IMR-90 (cell line): ENCODE measurements at regions not wholly inside any gene's neighbourhood (a gene's known extent, or its start where the extent isn't known, plus 50 kb on each side); places are given as distances from the start of the nearest gene placed in this dataset.

Experiments
- ATAC-seq: fragments of 200-7000 bp; cut with Tn5 transposase; 2 replicates; pipeline ENCODE4 v1.9.1; 2020; ENCODE audit warnings: low read depth, mild to moderate bottlenecking, moderate library complexity
- BruUV-seq: library from RNA; stranded (reverse); fragments of 400-500 nt; replicated peaks from 2 replicates; lab custom pipeline; 2021; lab: Mats Ljungman, UMichigan
- CTCF ChIA-PET: fragments of 300-600 bp; formaldehyde crosslinking; extraction: SDS; loops from one replicate; lab custom pipeline; 2021; ENCODE audit warnings: antibody characterized with exemption; lab: Yijun Ruan, JAX
- POLR2A ChIA-PET: fragments of 300-600 bp; sonication (Branson Sonifier 250); formaldehyde crosslinking; loops from one replicate; lab custom pipeline; 2022; ENCODE audit warnings: antibody characterized with exemption; ENCODE audit not compliant: unreplicated experiment; lab: Charles Lee
- DNase-seq: peaks from one replicate; pipeline ENCODE4 v3.0.0; 2013
- H2AFZ ChIP-seq: replicated peaks from 2 replicates; pipeline ENCODE3; 2013; ENCODE audit warnings: low read length, mild to moderate bottlenecking; ENCODE audit not compliant: poor library complexity
- H2AK5ac ChIP-seq: 2 replicates; pipeline ENCODE4 v1.6.1; 2013; ENCODE audit warnings: low read depth, low read length, inconsistent platforms
- H2AK9ac ChIP-seq: replicated peaks from 2 replicates; pipeline ENCODE3; 2013; ENCODE audit warnings: mild to moderate bottlenecking, low read depth, low read length, moderate library complexity; ENCODE audit not compliant: poor library complexity
- H2BK120ac ChIP-seq: 2 replicates; pipeline ENCODE4 v1.6.1; 2013; ENCODE audit warnings: low read depth, low read length, inconsistent platforms
- H2BK15ac ChIP-seq: 3 replicates; pipeline ENCODE4 v1.6.1; 2013; ENCODE audit warnings: low read depth, low read length, inconsistent platforms
- H2BK20ac ChIP-seq: 2 replicates; pipeline ENCODE4 v1.6.1; 2013; ENCODE audit warnings: low read depth, mild to moderate bottlenecking, inconsistent platforms, low read length, moderate library complexity
- H2BK5ac ChIP-seq: 2 replicates; pipeline ENCODE4 v1.6.1; 2013; ENCODE audit warnings: mild to moderate bottlenecking, low read depth, low read length, inconsistent platforms; ENCODE audit not compliant: poor library complexity, severe bottlenecking
- H3K14ac ChIP-seq: replicated peaks from 2 replicates; pipeline ENCODE4 v1.6.1; 2013; ENCODE audit warnings: low read depth, low read length, inconsistent platforms
- H3K18ac ChIP-seq: 2 replicates; pipeline ENCODE4 v1.6.1; 2013; ENCODE audit warnings: low read depth, low read length, control low read depth
- H3K23ac ChIP-seq: 2 replicates; pipeline ENCODE4 v1.6.1; 2013; ENCODE audit warnings: low read depth, low read length, inconsistent platforms
- H3K27ac ChIP-seq: 2 replicates; pipeline ENCODE4 v1.5.1; 2013; ENCODE audit warnings: mild to moderate bottlenecking, control low read depth, low read length; ENCODE audit not compliant: insufficient read depth
- H3K27me3 ChIP-seq: 2 replicates; pipeline ENCODE4 v1.6.1; 2013; ENCODE audit warnings: low read length; ENCODE audit not compliant: control insufficient read depth, insufficient read depth
- H3K36me3 ChIP-seq: 2 replicates; pipeline ENCODE4 v1.6.1; 2013; ENCODE audit warnings: low read length, mixed read lengths; ENCODE audit not compliant: control insufficient read depth, insufficient read depth
- H3K4ac ChIP-seq: 2 replicates; pipeline ENCODE4 v1.6.1; 2013; ENCODE audit warnings: low read depth, low read length, inconsistent platforms
- H3K4me1 ChIP-seq: 2 replicates; pipeline ENCODE4 v1.6.1; 2013; ENCODE audit warnings: low read length, mixed read lengths; ENCODE audit not compliant: control insufficient read depth, insufficient read depth
- H3K4me2 ChIP-seq: 2 replicates; pipeline ENCODE4 v1.6.1; 2013; ENCODE audit warnings: low read depth, mild to moderate bottlenecking, control low read depth, low read length, moderate library complexity
- H3K4me3 ChIP-seq: 2 replicates; pipeline ENCODE4 v1.5.1; 2013; ENCODE audit warnings: low read depth, mild to moderate bottlenecking, control low read depth, low read length, moderate library complexity; ENCODE audit not compliant: insufficient read depth
- H3K56ac ChIP-seq: 2 replicates; pipeline ENCODE4 v1.6.1; 2013; ENCODE audit warnings: low read length, inconsistent platforms; ENCODE audit not compliant: insufficient read depth; ENCODE audit errors: extremely low read depth
- H3K79me1 ChIP-seq, 2 experiments: 2 replicates each; pipeline ENCODE4 v1.6.1; 2013; ENCODE audit warnings: low read length in 2 of 2, inconsistent platforms in 1 of 2, low read depth in 1 of 2
- H3K9ac ChIP-seq: 2 replicates; pipeline ENCODE4 v1.6.1; 2013; ENCODE audit warnings: low read depth, low read length, control low read depth
- H3K9me1 ChIP-seq: 2 replicates; pipeline ENCODE4 v1.6.1; 2013; ENCODE audit warnings: low read length, inconsistent platforms; ENCODE audit not compliant: insufficient read depth
- H3K9me3 ChIP-seq: 2 replicates; pipeline ENCODE4 v1.6.1; 2013; ENCODE audit warnings: low read length; ENCODE audit not compliant: control insufficient read depth, insufficient read depth
- H4K20me1 ChIP-seq: 2 replicates; pipeline ENCODE4 v1.6.1; 2013; ENCODE audit warnings: low read length, inconsistent platforms; ENCODE audit not compliant: insufficient read depth
- H4K5ac ChIP-seq: 2 replicates; pipeline ENCODE4 v1.6.1; 2013; ENCODE audit warnings: mild to moderate bottlenecking, low read depth, low read length, control low read depth
- H4K8ac ChIP-seq, 2 experiments: 2 replicates each; pipeline ENCODE4 v1.6.1; 2013; ENCODE audit warnings: low read depth in 2 of 2, low read length in 2 of 2, control low read depth in 1 of 2, inconsistent platforms in 1 of 2
- H4K91ac ChIP-seq: 2 replicates; pipeline ENCODE4 v1.6.1; 2013; ENCODE audit warnings: low read depth, low read length, inconsistent platforms; ENCODE audit not compliant: insufficient read depth
- BHLHE40 ChIP-seq: fragments of 150-350 bp; IDR thresholded peaks from 2 replicates; pipeline ENCODE4 v1.6.1; 2016; ENCODE audit warnings: mild to moderate bottlenecking, low read depth, low read length
- CEBPB ChIP-seq: IDR thresholded peaks from 2 replicates; pipeline ENCODE4 v1.6.1; 2012; ENCODE audit warnings: low read depth, low read length, improper control_type of control experiment
- CHD1 ChIP-seq: IDR thresholded peaks from 2 replicates; pipeline ENCODE4 v1.6.1; 2012; ENCODE audit warnings: low read depth, low read length, improper control_type of control experiment
- FOS ChIP-seq: fragments of 150-350 bp; IDR thresholded peaks from 2 replicates; pipeline ENCODE4 v1.6.1; 2016; ENCODE audit warnings: low read depth, low read length
- MAZ ChIP-seq: IDR thresholded peaks from 2 replicates; pipeline ENCODE4 v1.6.1; 2012; ENCODE audit warnings: low read depth, mild to moderate bottlenecking, low read length, improper control_type of control experiment, moderate library complexity, borderline replicate concordance
- MXI1 ChIP-seq: IDR thresholded peaks from 2 replicates; pipeline ENCODE4 v1.6.1; 2012; ENCODE audit warnings: low read depth, mild to moderate bottlenecking, low read length, moderate library complexity, borderline replicate concordance
- NFE2L2 ChIP-seq: fragments of 150-350 bp; IDR thresholded peaks from 2 replicates; pipeline ENCODE4 v1.6.1; 2016; ENCODE audit warnings: low read depth, mild to moderate bottlenecking, low read length
- POLR2A ChIP-seq: IDR thresholded peaks from 2 replicates; pipeline ENCODE4 v1.6.1; 2012; ENCODE audit warnings: mild to moderate bottlenecking, low read depth, low read length
- RAD21 ChIP-seq: IDR thresholded peaks from 2 replicates; pipeline ENCODE4 v1.6.1; 2012; ENCODE audit warnings: low read length, improper control_type of control experiment
- RCOR1 ChIP-seq: IDR thresholded peaks from 2 replicates; pipeline ENCODE4 v1.6.1; 2012; ENCODE audit warnings: mild to moderate bottlenecking, low read length, improper control_type of control experiment; ENCODE audit not compliant: insufficient replicate concordance
- RFX5 ChIP-seq: IDR thresholded peaks from 2 replicates; pipeline ENCODE4 v1.8.0; 2012; ENCODE audit warnings: low read depth, mild to moderate bottlenecking, low read length, moderate library complexity
- SMC3 ChIP-seq: fragments of 150-350 bp; IDR thresholded peaks from 2 replicates; pipeline ENCODE4 v1.6.1; 2016; ENCODE audit warnings: low read depth, mild to moderate bottlenecking, antibody characterized with exemption, low read length, moderate library complexity
- USF2 ChIP-seq: fragments of 150-350 bp; IDR thresholded peaks from 2 replicates; pipeline ENCODE4 v1.6.1; 2017; ENCODE audit warnings: mild to moderate bottlenecking, antibody characterized with exemption, low read length, low read depth
- WGBS, 2 experiments: methylation state at CpG; one replicate each; pipeline versions ENCODE4 v1.1.5 to v1.1.7; 2013; ENCODE audit warnings: missing lambda C conversion rate in 2 of 2; ENCODE audit not compliant: insufficient read length in 1 of 2; ENCODE audit errors: extremely low coverage in 2 of 2; 5-methylcytosine and 5-hydroxymethylcytosine counted together
- dilution Hi-C: fragments of 300-500 bp; cut with HindIII; formaldehyde crosslinking; loops from one replicate; pipeline ENCODE4 v1.14.3; 2018; ENCODE audit warnings: low sequenced_read_pairs; ENCODE audit not compliant: unreplicated experiment
- in situ Hi-C: fragments of 300-500 bp; cut with MboI; formaldehyde crosslinking; loops from 3 replicates; pipeline ENCODE4 v1.14.3; 2019; ENCODE audit warnings: low sequenced_read_pairs, inconsistent platforms, mixed read lengths
- intact Hi-C: fragments of 100-400 bp; cut with micrococcal nuclease; formaldehyde crosslinking; loops from 2 replicates; pipeline ENCODE4 v1.10.0; 2022
- TF ChIP-seq, protein P1 (sequence below): conservative IDR thresholded peaks from 2 replicates; pipeline ENCODE4 v1.5.1; 2012; ENCODE audit warnings: mild to moderate bottlenecking, low read depth, low read length, improper control_type of control experiment

DNA sequence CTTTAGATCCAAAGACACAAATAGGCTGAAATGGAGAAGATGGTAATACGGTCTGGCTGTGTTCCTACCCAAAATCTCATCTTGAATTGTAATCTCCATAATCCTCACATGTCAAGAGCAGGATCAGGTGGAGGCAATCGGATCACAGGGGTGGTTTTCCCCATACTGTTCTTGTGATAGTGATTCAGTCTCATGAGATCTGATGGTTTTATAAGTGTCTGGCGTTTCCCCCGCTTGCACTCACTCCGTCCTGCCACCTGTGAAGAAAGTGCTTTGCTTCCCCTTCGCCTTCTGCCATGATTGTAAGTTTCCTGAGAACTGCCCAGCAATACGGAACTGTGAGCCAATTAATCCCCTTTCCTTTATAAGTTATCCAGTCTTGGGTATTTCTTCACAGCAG is 1795.5 kb upstream of the FLRT2 start:
- Histone ChIP-seq H3K18ac (no peak overlapping the region), H4K91ac (no peak overlapping the region), H3K4me2 (no peak overlapping the region), H2AK5ac (no peak overlapping the region), H3K23ac (no peak overlapping the region), H3K9me3 (no peaks in the 10 kb centered on the region), H4K8ac (no peak overlapping the region), H2AFZ (no peak overlapping the region), H3K79me1 (no peaks in the 10 kb centered on the region), H3K27ac (no peak overlapping the region), H3K4me3 (no peak overlapping the region), H2BK120ac (no peak overlapping the region), H3K9ac (no peak overlapping the region), H3K9me1 (no peaks in the 10 kb centered on the region), H3K27me3 (no peaks in the 10 kb centered on the region), H2BK20ac (no peak overlapping the region), H4K5ac (no peak overlapping the region), H3K4ac (no peak overlapping the region), H4K20me1 (no peaks in the 10 kb centered on the region), H2BK5ac (no peak overlapping the region), H2BK15ac (no peak overlapping the region), H3K4me1 (no peaks in the 10 kb centered on the region), H2AK9ac (no peak overlapping the region), H3K56ac (no peak overlapping the region), H3K14ac (no peak overlapping the region), H3K36me3 (no peaks in the 10 kb centered on the region)
- intact Hi-C loops (no loop called here), in situ Hi-C loops (no loop called here), dilution Hi-C loops (no loop called here)
- ChIA-PET CTCF (no interaction called here), POLR2A (no interaction called here)
- BruUV-seq, result no TSS peak
- TF ChIP-seq BHLHE40 (no peak), USF2 (no peak), FOS (no peak), RAD21 (no peak), CHD1 (no peak), RFX5 (no peak), MXI1 (no peak), POLR2A (no peak), MAZ (no peak), RCOR1 (no peak), NFE2L2 (no peak), CEBPB (no peak), SMC3 (no peak)
- TF ChIP-seq, protein P1, sequence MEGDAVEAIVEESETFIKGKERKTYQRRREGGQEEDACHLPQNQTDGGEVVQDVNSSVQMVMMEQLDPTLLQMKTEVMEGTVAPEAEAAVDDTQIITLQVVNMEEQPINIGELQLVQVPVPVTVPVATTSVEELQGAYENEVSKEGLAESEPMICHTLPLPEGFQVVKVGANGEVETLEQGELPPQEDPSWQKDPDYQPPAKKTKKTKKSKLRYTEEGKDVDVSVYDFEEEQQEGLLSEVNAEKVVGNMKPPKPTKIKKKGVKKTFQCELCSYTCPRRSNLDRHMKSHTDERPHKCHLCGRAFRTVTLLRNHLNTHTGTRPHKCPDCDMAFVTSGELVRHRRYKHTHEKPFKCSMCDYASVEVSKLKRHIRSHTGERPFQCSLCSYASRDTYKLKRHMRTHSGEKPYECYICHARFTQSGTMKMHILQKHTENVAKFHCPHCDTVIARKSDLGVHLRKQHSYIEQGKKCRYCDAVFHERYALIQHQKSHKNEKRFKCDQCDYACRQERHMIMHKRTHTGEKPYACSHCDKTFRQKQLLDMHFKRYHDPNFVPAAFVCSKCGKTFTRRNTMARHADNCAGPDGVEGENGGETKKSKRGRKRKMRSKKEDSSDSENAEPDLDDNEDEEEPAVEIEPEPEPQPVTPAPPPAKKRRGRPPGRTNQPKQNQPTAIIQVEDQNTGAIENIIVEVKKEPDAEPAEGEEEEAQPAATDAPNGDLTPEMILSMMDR, result no peak
- no peak for ATAC-seq
- DNase-seq, result no peak
- no CpG with 5 or more reads among the region's 7 CpGs for WGBS, 2 experiments
